AG09319 (cell line): ENCODE measurements at regions not wholly inside any gene's neighbourhood (a gene's known extent, or its start where the extent isn't known, plus 50 kb on each side); places are given as distances from the start of the nearest gene placed in this dataset.

ENCODE experiments used
- DNase-seq: peaks from one replicate; pipeline ENCODE4 v3.0.0-alpha.2; 2010; ENCODE audit warnings: low read depth; ENCODE audit errors: extremely low read depth
- TF ChIP-seq, protein P1 (sequence below): IDR thresholded peaks from 2 replicates; pipeline ENCODE4 v1.5.1; 2011; ENCODE audit warnings: low read depth, mild to moderate bottlenecking, inconsistent platforms, low read length, moderate library complexity

DNA sequence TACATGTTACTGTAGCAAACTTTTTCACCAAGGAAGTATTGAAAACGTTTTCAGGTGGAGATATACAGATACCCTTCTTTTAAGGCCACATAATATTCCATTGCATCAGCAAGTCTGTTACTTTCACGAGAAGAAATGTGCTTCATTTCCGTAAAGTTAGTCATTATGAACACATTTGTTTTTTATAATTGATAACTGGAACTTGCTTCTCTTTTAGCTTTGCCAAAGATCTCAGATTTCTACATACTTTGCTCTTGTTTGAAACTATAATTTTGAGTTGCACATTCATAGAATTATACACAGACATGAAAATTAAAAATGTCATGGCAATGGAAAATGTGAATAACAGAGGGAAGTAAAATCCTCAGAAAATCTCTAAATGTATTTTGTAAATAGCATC is 128.7 kb upstream of the GIMD1 start:
- peak; percentile 8 for DNase-seq
- TF ChIP-seq, protein P1, sequence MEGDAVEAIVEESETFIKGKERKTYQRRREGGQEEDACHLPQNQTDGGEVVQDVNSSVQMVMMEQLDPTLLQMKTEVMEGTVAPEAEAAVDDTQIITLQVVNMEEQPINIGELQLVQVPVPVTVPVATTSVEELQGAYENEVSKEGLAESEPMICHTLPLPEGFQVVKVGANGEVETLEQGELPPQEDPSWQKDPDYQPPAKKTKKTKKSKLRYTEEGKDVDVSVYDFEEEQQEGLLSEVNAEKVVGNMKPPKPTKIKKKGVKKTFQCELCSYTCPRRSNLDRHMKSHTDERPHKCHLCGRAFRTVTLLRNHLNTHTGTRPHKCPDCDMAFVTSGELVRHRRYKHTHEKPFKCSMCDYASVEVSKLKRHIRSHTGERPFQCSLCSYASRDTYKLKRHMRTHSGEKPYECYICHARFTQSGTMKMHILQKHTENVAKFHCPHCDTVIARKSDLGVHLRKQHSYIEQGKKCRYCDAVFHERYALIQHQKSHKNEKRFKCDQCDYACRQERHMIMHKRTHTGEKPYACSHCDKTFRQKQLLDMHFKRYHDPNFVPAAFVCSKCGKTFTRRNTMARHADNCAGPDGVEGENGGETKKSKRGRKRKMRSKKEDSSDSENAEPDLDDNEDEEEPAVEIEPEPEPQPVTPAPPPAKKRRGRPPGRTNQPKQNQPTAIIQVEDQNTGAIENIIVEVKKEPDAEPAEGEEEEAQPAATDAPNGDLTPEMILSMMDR = no peak

DNA sequence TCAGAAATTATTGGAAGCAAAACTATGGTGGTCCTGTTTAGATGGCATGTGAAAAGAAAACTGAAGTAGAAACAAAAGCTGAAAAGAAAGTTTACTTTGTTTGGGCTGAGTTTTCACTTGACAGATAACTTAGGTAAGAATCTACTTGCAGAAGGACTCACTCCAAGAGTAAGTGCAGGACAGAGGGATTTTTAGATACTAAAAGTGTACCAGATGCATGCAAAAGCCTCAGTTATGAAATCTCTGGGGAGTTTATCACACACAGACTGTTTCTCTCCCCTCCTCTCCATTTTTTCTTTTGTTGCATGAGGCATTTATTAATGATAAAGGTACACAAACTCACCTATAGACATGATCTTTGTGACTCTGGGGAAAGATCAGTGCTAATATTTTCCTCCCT is 127.5 kb upstream of the GIMD1 start:
- no peak for DNase-seq
- TF ChIP-seq, protein P1 = no peak

DNA sequence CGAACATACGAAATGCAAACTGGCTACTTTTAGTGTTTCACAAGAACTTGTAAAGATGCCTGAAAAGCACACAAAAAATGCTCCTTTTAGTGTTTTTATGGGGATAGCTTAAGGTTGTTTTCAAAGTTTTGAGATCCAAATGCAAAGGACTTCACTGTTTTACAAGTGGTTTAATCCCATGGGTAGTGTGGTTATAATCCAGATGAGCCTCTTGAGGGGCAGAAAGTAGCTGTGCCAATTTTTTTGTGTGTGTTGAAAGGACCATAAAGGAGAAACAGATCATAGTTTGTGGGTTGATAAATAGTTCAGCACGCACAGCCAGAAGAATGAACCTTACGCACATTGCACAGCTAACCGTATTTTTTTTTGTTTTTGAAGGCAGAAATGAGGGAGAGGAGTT is 126.9 kb upstream of the GIMD1 start:
- peak; percentile 28 for DNase-seq
- TF ChIP-seq, protein P1 = no peak

DNA sequence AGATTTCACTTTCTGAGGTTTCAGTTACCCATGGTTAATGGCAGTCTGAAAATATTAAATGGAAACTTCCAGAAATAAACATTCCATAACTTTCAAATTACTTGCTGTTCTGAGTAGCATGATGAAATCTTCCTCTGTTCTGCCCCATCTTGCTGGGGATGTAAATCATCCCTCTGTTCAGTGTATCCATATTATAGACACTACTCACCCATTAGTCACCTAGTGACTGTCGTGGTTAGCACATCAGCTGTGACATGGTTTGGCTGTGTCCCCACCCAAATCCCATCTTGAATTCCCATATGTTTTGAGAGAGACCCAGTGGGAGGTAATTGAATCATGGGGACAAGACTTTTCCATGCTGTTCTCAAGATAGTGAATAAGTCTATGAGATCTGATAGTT is 125.5 kb upstream of the GIMD1 start:
- no peak for DNase-seq
- TF ChIP-seq, protein P1 = no peak

DNA sequence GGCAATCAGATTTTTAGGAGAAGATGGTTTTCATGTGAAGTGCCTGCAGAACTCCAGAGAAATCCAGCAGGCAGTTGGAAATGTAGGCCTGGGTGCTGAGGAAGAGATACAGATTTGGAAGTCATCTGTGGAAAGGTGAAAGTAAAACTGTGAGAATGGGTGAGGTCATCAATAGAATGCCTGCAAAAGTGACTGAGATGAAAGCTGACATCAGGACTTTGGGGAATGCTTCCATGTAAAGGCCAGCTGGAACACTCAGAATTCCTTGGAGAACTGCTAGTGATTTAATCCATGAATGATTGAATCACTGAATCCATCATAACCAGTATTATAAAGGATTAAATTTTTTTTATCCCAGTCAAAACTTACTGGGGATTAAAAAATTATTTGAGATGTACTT is 124.5 kb upstream of the GIMD1 start:
- TF ChIP-seq, protein P1 = no peak
- no peak for DNase-seq

DNA sequence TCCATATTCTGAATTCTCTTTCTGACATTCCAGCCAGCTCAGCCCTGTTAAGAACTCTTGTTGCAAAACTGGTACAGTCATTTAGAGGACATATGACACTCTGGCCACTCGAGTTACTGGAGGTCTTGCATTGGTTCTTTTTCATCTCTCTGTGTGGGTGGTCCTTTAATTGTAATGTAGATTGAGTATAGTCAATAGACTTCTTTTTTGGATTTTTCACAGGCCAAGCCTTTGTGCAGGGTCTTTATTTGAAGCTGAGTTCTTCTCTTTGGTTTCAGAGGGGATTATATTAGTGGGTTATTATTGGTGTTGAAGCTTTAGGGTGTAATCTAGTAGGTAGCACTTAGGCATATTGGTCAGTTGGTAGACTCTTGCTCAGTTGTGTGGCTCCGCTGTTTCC is 118.0 kb upstream of the GIMD1 start:
- TF ChIP-seq, protein P1 = no peak
- no peak for DNase-seq

DNA sequence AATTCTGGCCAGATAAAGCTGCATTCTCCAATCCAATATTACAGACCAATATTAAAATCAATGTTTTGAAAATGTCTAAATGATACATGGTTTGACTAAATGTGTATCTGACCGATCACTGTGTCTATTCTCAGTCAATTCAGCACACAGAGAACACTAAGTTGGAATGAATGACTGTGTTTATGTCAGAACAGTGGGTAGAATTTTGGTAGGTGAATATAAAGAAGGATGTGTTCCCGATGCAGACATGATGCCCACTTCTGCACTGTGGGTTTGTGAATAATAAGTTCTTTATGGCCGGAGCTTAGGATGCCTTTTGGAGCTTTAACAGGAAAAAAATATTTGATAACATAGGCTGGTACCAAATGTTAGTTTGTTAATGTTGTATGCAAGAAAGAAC is 113.2 kb upstream of the GIMD1 start:
- TF ChIP-seq, protein P1 = no peak
- DNase-seq = no peak

DNA sequence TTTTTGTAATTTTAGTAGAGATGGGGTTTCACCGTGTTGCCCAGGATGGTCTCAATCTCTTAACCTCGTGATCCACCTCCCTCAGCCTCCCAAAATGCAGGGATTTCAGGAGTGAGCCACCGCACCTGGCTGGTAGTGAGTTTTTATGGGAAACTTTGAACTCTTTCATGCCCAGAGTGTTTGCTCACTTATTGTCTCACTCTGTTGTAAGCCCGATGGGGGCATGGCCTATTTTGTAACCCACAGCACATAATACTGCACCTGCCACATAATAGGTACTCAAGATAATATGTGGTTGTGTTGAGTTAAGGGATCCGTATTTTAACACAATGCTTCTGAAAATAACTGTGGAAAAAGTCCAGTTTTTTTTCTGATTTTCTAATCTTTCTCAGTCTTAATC is 109.6 kb upstream of the GIMD1 start:
- DNase-seq = no peak
- TF ChIP-seq, protein P1 = no peak
